ENCODE measurements at regions not wholly inside any gene's neighbourhood (a gene's known extent, or its start where the extent isn't known, plus 50 kb on each side); places are given as distances from the start of the nearest gene placed in this dataset.
A peak's percentile ranks its signal among the peaks of the same experiment; 100 is the strongest.

DNA sequence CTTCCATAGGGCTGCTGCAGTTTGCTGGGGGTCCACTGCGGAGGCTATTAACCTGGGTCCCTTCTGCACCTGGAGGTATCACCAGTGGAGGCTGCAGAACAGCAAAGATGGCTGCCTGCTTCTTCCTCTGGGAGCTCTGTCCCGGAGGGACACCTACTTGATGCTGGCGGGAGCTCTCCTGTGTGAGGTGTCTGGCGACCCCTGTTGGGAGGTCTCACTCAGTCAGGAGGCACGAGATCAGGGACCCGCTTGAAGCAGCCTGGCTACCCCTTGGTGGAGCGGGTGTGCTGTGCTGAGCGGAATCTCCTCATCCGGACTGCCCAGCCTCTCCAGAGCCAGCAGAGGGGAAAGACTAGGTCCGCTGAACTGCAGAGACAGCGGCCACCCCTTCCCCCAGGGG lies 56.0 kb upstream of the CTXND1 start:
- no peak for DNase-seq (ENCODE audit: low read depth in 4 of 4, low spot score in 2 of 4)

DNA sequence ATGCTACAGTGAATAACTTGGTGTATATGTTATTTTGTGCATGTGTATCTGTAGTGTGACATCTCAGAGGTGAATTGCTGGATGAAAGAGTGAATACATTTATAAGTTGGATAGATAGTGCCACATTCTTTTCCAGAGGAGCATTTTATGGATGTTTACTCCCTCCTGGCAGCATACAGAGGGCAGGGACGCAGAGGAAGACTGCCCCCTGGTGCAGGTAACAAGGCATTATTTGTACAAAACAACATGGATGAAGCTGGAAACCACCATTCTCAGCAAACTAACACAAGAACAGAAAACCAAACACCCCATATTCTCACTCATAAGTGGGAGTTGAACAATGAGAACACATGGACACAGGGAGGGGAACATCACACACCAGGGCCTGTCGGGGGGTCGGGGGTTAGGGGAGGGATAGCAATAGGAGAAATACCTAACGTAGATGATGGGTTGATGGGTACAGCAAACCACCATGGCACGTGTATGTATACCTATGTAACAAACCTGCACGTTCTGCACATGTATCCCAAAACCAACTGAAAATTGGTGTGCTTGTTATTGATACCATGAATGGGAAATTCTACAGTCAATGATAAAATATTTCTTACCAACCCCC lies 57.9 kb upstream of the CTXND1 start:
- peak in 1 of 4 donors; percentile 15 for DNase-seq (ENCODE audit: low read depth in 4 of 4, low spot score in 2 of 4)

- no peak for DNase-seq (ENCODE audit: low read depth in 4 of 4, low spot score in 2 of 4)
Observed at GRCh38 chr15:80310776-80311175, 58.8 kb upstream of the CTXND1 start.

DNA sequence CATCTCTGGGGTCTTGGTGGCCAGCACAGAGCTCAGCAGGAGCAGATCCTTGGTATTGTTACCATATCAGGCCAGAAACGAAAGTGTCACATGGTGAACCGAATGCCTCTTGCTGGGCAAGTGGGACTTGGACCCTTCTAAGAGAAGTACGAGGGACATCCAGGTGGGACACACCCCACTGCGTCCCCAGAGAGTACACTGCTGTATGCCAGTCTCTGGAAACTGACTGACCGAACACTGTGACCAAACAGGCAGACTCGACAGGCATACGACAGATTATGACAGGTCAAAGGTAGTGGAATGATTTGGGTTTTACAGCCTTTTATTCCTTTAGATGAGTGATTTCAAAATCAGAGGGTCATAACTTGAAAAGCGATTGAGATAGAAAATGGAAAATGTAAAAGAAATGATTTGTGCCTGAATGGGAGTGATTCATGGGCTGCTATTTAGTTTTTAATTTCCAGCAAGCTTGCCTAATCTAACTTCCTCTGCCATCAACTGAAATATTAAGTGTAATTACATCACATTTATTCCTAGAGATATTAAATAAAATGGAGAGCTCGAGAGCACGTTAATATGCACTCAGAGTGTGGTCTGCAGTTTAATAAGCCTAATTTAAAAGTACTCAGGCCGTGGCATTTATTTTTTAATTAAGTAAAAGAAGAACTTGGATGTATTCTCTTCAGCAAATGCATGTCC lies 63.4 kb upstream of the CTXND1 start:
- no peak for DNase-seq (ENCODE audit: low read depth in 4 of 4, low spot score in 2 of 4)

- DNase-seq (ENCODE audit: low read depth in 4 of 4, low spot score in 2 of 4): no peak
Observed at GRCh38 chr15:80317389-80318182, 65.6 kb upstream of the CTXND1 start.

- no peak for DNase-seq (ENCODE audit: low read depth in 4 of 4, low spot score in 2 of 4)
Observed at GRCh38 chr15:80321853-80322252, 69.8 kb upstream of the CTXND1 start.

- DNase-seq (ENCODE audit: low read depth in 4 of 4, low spot score in 2 of 4): no peak
Observed at GRCh38 chr15:80323285-80323684, 71.3 kb upstream of the CTXND1 start.

DNA sequence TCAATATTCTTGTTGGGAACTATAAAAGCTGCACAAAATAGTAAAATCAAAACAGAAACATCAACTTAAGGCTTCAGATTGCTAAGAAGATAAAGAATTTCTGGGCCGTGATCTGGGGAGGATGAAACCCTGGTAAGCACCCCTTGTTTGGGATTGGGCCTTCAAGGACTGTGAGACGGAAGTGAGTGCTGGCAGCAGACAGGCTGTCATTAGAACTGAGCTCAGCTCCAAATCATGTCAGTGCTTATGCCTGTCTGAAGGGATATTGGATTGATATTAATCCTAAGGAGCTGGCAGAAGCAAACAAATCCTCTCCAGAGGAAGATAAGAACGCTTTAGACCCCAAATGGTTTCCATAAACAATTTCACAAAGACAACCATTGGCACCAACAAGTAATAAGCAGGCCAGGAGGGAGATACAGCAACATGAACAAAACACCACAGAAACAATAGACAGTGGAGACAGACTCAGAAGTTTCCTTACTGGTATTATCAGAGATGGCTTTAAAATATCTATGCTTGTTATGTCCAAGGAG lies 72.6 kb upstream of the CTXND1 start:
- DNase-seq (ENCODE audit: low read depth in 4 of 4, low spot score in 2 of 4): no peak

DNA sequence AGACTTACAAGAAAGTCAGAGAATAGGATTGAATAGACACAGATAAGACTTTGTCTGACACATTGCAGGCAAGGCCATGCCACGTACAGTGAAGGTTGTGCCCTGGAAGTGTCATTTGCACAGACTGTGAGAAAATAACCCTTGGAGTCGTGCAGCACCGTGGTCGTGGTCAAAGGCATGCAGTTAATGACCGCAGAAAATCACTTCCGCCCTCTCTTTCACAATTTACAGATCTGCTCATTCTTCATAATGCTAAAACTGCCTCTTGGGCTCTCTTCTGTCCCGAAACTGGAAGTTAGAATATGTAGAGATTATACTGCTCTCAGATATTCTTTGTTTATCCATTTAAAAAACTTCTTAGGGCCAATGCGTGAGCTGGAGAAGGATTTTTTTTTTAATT lies 73.2 kb upstream of the CTXND1 start:
- no peak for DNase-seq (ENCODE audit: low read depth in 4 of 4, low spot score in 2 of 4)

- DNase-seq (ENCODE audit: low read depth in 4 of 4, low spot score in 2 of 4): no peak
Observed at GRCh38 chr15:80326270-80326669, 74.3 kb upstream of the CTXND1 start.

GRCh38 chr15:80328496-80328895 lies 75.7 kb upstream of the ARNT2 start:
- DNase-seq (ENCODE audit: low read depth in 4 of 4, low spot score in 2 of 4): no peak

GRCh38 chr15:80331886-80332406 lies 72.2 kb upstream of the ARNT2 start:
- DNase-seq (ENCODE audit: low read depth in 4 of 4, low spot score in 2 of 4): no peak

DNA sequence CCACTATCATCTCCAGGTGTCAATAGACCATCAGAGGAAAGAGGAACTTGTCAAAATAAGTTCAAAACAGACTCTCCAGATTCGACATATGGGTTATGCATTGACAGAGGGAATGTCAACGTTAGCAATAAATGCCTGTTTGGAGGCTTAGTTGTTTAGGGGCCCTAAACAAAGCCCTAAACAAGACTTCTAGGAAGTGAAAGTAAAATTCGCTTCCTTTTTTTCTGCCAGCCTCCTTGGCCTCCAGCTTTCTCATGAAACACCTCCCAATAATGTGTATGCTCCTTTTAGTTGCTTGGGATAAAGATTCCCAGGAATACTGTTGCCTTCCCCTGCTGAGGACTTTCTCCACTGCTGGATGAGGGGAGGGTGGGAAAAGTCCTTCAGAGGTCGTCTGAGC lies 70.9 kb upstream of the ARNT2 start:
- no peak for DNase-seq (ENCODE audit: low read depth in 4 of 4, low spot score in 2 of 4)

DNA sequence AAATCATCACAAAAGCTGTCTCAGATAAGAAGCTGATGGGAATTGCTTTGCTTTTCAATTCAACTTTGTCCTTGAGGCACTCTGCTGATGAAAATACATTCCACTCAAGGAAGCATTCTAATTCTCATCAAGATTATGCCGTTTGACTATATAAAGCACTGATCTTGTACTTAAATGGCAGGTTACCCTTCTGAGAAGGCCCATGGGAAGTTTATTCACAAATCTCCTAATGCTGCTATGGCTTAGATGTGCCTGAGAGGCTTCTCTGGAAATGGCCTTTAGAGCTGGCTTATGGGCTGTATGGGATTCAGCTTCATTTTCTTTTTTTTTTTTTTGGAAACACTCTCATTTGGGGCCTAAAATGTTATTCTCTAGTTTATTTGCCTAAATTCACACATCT lies 69.7 kb upstream of the ARNT2 start:
- DNase-seq (ENCODE audit: low read depth in 4 of 4, low spot score in 2 of 4): no peak

DNA sequence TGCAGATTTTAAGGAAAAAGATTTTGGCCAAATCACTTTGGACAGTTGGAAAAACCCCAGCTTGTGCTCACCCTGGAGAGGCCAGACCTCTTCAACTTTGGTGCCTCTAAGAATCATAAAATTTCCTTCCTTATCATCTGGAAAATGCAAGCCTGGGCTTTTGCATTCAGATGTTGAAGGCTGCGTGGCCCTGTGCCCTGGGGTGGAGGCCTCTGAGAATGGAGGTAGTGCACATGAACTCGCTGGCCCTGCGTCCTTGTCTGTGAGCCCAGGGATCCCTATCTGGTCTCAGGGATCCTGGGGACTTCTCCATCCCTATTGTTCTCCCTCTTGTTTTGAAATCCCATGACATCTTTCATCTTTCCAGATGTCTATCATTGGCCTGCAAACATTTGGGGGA lies 64.6 kb upstream of the ARNT2 start:
- no peak for DNase-seq (ENCODE audit: low read depth in 4 of 4, low spot score in 2 of 4)

GRCh38 chr15:80342148-80342547 lies 62.0 kb upstream of the ARNT2 start:
- DNase-seq (ENCODE audit: low read depth in 4 of 4, low spot score in 2 of 4): no peak

DNA sequence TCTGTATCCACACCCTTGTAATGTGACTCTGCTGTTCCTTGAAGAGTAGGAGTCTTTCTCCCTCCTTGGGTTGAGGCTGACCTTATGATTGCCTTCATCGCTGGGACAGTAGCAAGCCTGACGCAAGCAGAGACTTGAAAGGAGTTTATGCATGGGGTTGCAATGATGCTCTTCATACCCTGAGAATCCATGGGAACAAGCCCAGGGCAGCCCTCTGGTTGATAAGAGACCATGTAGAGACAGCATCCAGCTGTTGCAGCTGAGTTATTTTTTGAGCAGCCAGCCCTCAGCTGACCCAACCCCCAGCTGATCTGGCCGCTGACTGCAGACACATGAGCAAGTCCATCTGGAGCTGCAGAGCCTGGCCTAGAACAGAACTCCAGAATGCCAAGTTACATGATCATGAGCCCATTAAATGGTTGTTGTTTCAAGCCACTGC lies 60.6 kb upstream of the ARNT2 start:
- DNase-seq (ENCODE audit: low read depth in 4 of 4, low spot score in 2 of 4): peak; percentile 67 to 81 (median 69)

GRCh38 chr15:80350941-80351610 lies 53.1 kb upstream of the ARNT2 start:
- DNase-seq (ENCODE audit: low read depth in 4 of 4, low spot score in 2 of 4): no peak

Data from left renal cortex interstitium (tissue), 4 donors.